NCI-H1436 (cell line): ENCODE measurements at regions not wholly inside any gene's neighbourhood (a gene's known extent, or its start where the extent isn't known, plus 50 kb on each side); places are given as distances from the start of the nearest gene placed in this dataset.
"Not testable (repeated sequence)": the region's sequence is repeated elsewhere in the genome, so short reads cannot be mapped to it uniquely, and the experiment has no call there.

ENCODE experiments used
- DNase-seq: peaks from one replicate; lab custom pipeline; 2025; lab: John Stamatoyannopoulos, UW

DNA sequence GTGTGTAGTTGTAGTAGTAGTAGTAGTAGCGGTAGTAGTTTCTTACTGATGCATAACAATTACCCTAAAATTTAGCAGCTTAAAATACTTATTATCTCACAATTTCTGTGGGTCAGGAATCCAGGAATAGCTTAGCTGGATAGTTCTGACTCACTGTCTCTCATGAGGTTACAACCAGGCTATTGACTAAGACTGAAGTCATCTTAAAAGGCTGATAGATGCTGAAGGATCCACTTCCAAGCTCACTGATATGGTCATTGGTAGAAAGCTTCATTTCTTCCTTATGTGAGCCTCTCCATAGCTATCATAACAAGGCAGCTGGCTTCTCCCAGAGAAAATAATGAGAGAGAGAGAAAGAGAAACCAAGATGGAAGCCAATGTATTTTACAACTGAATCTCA is 147.5 kb upstream of the FBXL17 start:
- no peak for DNase-seq

DNA sequence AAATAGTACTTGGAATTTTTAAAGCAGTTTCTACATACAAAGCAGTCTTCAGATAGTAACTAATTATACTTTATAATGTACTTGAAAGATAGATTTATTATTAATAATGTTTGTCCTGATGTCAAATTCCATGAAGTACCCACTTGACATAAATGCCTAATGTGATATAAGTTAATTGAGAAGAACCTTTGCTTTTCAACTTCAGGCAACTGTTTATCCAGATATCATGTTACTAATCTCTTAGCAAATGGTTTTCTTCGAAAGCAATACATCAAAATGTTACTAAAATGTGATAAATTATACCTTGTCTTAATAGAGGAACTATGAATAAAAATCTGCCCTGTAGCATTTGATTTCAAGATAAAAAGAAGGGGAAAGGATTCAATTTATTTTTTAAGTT is 146.8 kb upstream of the FBXL17 start:
- DNase-seq: no peak

DNA sequence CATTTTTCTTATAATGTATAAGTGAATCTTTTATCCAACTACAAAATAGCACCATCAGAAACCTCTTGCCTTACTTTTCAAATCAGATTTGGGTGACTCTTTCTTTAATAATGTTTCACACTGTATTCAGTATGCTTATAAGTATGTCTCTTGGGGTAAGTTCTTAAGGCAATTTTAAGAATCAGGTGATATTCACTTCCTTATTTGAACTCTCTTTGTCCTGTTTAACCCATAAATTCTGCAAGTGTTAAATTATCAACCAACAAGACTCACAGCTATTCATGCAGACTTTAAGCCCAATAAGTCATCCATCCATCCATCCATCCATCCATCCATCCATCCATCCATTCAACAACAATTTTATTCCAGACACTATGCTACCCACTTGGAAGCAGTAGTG is 142.7 kb upstream of the FBXL17 start:
- no peak for DNase-seq

DNA sequence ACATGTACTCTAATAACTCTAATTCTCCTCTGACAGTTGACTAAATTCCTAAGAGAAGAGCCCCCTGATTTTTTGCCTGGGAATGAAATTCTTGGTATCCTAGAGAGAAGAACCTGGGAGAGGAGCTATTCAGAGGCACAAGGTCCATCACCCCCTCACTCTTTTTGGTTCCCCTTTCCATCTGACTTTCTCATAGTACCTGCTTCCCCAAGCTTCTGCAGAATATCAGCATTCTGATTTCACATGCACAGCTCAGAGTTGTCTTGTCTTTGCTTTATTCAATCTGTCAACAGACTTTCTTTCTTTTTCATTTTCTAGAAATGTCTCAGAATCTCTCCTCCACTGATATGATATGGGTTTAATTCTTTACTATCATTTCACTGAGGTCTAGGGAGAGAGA is 141.5 kb upstream of the FBXL17 start:
- no peak for DNase-seq

DNA sequence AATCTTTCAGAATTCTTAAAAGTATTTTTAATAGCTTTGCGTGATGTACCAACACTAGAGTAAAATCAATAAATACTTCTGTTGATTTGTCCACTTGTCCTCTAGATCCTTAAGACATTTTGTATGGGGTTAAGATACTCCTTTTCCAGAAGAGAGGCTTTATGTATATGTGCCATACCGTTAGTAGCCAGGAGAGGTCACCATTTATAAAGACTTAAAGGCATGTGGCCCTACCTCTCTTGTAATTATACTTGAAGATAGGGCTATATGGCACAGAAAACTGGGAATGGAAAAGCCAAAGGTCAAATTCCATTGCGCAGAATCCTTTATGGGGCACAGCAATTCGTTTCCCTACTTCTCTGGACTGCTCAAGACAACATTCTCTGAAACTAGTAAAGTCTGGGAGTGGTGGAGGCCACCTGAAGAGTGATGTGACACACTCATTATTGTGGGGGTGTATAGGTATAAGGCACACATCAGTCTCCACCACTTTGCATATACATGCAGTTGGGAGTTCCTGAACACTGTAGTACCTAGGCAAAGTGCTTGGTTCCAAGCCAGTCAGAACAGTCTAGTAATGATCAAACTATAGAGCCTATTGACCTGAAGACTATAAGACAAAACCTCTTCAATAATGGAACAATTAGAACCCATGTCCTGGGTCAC is 140.1 kb upstream of the FBXL17 start:
- DNase-seq: peak; percentile 28

DNA sequence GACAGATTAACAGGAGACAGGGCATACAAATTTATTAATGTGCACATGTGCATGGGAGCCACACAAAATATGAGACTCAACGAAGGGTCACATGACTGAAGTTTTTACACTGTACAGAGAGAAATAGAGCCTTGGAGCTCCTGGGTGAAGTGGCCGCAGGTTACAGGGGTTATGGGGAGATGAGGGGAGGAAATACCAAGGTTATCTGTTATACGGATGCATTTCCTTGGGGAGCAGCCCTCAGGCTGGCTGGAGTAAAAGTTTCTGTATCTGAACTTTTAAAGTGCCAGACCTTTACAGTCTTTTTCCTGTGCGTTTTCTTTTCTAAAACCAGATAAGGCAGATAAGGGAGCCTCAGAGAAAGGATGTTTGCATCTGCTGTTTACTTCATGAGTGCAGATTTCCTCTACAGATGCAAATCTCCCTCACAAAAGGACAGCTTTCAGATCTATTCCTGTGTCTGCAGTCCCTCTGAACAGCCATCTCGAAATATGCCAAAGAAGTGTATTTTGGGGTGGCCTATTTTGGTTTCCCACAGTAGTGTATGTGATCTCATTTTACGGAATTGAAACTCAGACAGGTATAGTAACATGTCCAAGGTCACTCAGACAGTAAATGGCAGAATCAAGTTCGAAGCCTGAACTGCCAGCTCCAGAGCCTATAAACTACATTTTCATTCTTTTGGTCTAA is 139.3 kb upstream of the FBXL17 start:
- DNase-seq: no peak

DNA sequence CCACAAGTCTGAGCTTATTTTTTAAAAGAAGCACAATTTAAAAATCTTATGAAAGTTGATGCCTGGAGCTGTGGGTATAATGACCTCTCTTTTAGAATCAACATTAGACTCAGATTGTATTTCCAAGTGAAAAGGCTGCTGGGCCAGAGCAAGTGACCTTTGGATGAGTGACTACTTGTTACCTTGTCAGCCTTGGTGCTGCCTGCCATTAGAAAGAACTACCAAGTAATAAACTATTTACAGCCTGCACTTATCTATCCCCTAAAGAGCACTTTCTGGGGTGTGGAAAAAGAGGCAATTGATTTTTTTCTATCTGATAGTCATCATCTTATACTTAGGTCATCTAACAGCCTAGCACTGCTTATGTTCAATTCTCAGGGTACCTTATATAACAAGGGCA is 134.9 kb upstream of the FBXL17 start:
- no peak for DNase-seq

DNA sequence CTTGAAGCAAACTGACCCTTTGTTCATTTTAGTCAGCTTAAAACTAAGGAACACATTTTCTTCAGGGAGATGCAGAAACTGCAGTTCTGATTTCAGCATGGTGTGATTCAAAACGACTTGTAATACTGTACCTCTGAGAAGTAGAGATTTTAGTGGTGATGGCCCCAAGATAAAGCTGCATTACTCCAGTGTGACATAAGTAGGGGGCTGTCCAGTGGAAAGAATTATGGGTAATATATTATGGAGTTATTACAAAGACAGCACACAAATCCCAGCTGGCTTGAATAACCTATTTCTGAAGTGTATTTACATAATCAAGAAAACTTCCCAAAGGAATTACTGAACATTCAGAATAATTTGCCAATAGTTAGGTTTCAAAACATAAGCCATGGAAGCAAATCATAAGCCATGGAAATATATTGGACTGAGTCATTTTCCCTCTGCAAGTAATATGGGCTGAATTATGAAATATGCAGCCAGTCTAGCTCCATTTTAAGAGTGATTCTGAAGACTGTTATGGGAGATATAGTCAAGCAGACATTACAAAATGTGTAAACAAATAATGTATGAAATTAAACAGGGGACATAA is 133.7 kb upstream of the FBXL17 start:
- DNase-seq: no peak

DNA sequence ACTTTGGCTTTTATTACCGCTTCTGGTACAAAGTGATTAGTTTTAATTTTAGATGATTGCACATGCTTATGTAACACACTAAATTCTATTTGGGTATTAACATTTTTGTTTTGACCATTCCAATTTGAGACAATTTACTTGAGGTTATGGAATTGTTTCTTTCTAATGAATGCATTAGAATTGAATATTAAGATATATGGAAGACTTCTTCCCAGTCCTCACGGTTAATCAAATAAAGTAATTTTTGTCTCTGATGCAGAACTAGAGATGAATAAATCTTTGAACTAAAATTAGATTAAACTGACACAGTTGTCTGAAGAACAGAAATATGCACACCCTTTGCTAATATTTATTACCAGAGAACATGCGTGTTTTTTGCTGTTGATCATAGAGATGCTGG is 127.1 kb upstream of the FBXL17 start:
- no peak for DNase-seq

DNA sequence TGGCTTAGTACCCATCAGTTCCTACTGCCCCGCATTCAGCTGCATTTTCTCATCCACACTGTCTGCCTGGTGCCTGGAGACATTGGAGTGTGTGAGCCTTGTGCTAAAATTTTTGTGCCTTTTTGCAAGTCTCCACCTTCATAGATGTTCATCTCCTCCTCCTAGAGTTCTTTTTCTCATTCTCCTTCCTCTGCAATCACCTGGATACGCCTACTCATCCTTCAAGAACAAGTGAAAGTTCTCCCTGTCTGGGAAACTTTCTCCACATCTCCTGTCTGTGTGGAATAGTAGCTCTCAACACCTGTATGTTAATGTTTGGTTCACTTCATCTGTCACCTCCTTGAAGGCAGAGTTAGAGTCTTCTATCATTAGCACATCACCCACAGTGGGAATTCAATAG is 125.7 kb upstream of the FBXL17 start:
- no peak for DNase-seq

DNA sequence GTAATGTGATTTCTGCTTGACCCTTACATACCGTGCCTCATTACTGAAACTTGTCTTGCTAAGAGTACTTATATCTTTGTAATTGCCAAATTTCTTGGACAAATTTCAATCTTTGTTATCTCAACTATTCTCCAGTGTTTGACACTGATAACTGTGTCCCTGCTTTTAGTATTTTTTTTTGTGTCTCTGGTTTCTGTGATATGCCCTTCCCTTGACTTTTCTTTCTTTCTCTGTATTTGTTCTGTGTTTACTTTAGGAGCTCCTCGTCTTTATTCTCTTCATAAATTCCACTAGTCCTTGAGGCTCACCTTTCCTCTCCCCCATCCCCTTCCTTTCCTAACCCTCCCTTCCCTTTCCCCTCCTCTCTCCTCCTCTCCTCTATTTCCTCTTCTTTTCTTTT is 123.7 kb upstream of the FBXL17 start:
- no peak for DNase-seq

DNA sequence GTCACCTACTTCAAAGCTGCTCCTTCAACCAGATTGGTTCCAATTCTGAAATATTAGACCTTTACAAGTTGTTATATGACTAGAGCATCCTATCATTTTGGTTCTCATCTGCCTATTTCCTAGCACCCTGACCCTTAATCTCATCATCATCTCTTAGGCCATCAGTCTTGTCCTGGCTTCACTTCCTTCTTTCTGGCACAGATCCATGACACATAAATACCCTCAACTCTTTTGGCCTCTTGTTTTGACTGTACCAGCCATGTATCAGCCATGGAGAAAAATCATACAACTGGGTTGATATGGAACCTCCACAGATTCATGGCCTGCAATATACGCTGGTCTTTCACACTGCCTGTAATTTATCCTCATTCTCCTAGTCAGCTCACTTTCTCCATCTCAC is 123.1 kb upstream of the FBXL17 start:
- no peak for DNase-seq

DNA sequence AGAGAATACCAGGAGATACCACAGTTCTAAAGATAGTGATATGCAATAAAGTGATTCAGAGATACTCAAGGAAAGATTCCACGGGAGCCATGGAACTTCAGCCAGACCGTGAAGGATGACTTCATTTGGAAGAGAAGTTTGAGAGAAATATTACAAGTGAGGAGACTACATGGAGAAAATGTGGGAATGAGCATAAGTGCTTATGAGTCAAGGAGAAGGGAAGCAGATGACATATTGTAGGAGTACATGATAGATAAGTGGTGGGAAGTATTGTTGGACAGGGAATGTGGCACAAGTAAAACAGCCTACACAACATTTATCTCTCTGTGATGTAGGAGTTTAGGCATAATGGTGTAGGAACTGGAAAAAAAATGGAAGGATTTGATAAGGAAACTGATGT is 122.1 kb upstream of the FBXL17 start:
- no peak for DNase-seq

DNA sequence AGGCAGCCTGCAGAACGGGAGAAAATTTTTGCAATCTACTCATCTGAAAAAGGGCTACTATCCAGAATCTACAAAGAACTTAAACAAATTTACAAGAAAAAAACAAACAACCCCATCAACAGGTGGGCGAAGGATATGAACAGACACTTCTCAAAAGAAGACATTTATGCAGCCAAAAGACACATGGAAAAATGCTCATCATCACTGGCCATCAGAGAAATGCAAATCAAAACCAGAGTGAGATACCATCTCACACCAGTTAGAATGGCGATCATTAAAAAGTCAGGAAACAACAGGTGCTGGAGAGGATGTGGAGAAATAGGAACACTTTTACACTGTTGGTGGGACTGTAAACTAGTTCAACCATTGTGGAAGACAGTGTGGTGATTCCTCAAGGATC is 113.7 kb upstream of the FBXL17 start:
- DNase-seq: not testable (repeated sequence)

DNA sequence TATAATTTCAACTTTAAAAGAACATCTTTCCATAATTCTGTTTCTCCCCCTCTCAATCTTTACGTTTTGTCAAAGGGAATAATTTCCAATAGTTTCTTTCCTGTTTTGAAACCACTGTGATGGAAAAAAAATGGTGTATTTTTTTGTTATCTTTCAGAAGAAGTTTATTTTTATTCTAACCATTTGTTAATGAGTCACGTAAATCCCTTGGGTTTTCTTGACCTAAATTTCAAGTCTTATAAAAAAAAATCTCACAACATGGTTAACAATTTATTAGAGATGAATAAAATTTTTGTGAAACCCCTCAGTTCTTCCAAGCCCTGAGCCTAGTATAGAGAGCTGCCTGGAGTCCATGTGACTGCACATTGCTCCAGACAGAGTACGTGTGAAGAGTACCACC is 106.1 kb upstream of the FBXL17 start:
- DNase-seq: no peak

DNA sequence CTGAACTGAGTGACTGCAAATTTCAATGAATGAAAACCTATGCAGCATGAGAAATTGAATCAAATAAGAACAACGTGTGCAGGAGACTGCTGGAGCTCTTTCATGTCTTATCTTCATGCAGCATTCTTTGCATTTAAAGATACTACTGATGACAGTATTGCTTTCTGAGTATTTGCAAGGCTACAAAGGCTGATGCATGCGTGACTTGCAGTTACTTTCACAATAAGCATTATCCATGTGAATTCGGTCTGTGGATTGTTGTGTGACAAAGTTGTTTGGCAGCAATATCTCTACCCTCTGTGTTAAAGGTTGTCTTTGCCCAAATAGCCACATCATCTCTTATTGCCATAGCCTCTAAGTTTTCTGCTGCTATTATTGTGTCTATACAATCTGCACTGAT is 102.1 kb upstream of the FBXL17 start:
- DNase-seq: no peak

DNA sequence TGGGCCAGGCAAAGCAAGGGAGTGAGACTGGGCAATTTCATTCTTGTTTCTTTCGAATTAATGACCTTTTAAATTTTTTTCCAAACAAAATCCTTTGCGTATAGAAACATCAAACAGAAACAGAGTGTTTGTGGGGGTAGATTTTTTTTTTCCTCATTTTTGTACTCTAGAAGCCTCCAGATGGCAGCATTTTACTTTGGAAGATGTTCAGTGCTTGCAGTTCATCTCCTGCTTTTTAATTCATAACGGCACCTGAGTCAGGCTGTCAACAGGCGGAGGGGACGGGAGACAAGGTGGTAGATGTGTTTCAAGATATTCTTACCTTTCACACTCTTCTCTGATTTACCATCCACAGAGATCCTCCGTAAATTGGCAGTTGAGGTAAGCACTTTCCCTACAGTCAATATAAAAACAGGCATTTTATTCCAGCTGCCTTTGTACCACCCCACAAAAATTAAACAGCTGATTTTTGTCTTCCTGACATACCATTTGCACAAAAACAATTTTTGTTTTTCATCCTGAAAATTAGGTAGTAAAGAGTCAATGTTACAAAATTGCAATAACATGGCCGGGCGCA is 99.5 kb upstream of the FBXL17 start:
- peak; percentile 21 for DNase-seq

DNA sequence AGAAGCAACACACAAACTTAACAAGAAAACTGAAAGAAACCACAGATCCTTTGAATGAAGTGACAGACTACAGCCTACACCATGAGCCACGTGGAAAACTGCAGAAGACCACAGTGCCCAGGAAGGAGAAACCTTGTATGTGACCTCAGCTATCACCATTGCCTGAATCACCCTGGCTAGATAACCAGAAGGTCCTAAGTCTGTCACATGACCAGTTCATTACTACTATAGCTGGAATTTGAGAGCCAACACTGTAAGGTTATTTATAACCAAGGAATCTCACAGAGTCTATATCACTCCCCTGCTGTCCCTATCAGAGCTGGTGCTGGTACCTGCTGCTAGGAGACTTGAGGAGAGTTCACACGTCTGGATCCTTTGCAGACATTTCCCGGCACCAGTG is 90.3 kb upstream of the FBXL17 start:
- DNase-seq: no peak

DNA sequence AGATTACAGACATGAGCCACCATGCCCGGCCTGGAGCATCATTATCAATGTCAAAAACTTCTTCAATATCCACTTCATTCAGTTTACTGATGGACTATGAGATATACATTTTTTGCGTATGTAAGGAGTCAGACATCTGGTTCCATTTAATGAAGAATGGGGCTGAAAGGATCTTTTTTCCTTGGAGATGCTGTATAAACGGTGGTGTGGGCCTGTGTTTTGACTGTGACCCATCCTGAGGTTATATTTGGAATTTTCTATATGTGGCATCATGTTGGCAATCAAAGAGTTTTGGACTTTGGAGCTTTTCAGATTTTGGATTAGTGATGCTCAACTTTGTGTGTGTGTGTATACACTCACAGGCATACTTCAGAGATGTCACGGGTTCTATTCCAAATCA is 85.7 kb upstream of the FBXL17 start:
- DNase-seq: no peak

DNA sequence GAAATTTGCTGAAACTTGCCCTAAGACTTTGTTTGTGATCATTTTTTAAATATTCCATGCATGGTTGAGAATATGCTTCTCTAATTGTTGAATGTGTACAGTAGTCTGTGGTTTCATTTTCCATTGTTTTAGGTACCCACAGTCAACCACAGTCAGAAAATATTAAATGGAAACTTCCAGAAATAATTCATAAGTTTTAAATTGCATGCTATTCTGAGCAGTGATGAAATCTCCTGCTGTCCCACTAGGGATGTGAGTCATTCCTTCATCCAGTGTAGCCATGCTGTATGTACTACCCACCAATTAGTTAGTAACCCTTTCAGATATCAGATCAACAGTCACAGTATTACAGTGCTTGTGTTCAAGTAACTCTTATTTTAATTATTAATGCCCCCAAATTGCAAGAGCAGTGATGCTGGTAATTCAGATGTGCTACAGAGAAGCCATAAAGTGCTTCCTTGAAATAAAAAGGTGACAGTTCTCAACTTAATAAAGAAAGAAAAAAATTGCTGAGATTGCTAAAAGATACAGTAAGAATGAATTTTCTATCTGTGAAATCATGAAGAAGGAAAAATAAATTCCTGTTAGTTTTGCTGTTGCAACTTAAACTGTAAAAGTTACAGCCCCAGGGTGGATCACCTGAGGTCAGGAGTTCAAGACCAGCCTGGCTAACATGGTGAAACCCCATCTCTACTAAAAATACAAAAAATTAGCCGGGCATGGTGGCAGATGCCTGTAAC is 79.9 kb upstream of the FBXL17 start:
- no peak for DNase-seq

DNA sequence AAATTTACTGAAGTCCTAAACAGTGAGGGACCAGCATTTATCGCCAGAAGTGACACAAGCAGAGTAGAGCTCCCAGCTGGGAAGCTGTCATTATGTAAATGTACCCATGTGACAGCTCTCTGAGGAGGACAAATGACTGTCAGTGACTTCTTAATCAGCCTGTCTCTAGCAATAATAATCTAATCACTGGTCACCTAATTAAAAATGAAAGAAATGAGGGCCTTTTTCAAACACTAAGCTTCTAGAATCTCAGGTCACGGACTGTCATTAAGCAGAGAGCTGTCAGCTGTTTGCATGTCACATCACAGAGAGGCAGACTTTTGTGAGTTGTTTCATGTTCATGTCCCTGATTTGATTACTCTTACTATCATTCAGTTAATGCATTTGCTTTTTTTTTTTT is 77.9 kb upstream of the FBXL17 start:
- no peak for DNase-seq

DNA sequence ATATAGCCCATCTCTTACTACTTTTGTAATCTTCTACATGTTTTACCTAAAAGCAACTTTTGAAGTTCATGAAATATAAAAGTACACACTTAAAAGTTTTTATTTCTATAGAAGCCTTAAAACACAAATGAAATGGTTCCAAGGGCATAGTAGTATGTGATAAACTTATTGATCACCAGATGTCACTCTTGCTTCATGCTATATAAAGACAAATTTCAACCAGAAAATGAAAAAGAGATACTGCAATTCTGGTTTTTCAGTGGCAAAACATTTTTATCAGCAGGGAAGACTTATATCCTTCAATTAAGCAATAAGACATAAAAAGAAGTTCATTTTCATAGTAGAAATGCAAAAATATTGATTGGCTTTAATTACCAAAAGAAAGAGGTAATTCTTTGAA is 69.4 kb upstream of the FBXL17 start:
- no peak for DNase-seq

DNA sequence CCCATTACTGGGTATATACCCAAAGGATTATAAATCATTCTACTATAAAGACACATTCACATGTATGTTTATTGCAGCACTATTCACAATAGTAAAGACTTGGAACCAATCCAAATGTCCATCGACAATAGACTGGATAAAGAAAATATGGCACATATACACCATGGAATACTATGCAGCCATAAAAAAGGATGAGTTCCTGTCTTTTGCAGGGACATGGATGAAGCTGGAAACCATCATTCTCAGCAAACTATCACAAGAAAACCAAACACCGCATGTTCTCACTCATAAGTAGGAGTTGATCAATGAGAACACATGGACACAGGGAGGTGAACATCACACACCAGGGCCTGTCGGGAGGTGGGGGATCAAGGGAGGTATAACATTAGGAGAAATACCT is 62.2 kb upstream of the FBXL17 start:
- DNase-seq: not testable (repeated sequence)
